Heart left ventricle (tissue), 16 donors: ENCODE measurements at regions not wholly inside any gene's neighbourhood (a gene's known extent, or its start where the extent isn't known, plus 50 kb on each side); places are given as distances from the start of the nearest gene placed in this dataset.

Experiments used
- ATAC-seq, 4 donors: fragments of 200-7000 bp; cut with Tn5 transposase; one replicate each; pipeline ENCODE4 v1.9.1; 2020 to 2022; ENCODE audit warnings: moderate library complexity in 4 of 4, mild to moderate bottlenecking in 3 of 4, moderate number of reproducible peaks in 1 of 4
- DNase-seq, 5 donors: peaks; one replicate each; pipeline ENCODE4 v3.0.0-alpha.2; 2020
- H3K27ac ChIP-seq, 12 donors: fragments of 200-600 bp; sonication (generic) in 4 of 12; one replicate each; pipeline versions ENCODE4 v1.5.0 to v1.8.0; 2016 to 2022; ENCODE audit warnings: mild to moderate bottlenecking in 2 of 12
- H3K27me3 ChIP-seq, 9 donors: fragments of 200-600 bp; sonication (generic) in 2 of 9; one replicate each; pipeline versions ENCODE4 v1.5.1 to v1.8.0; 2016 to 2022; ENCODE audit warnings: mild to moderate bottlenecking in 3 of 9
- H3K36me3 ChIP-seq, 9 donors: fragments of 200-600 bp; sonication (generic) in 2 of 9; one replicate each; pipeline versions ENCODE4 v1.5.0 to v1.8.0; 2018 to 2022; ENCODE audit warnings: mild to moderate bottlenecking in 2 of 9
- H3K4me1 ChIP-seq, 12 donors: fragments of 200-600 bp; sonication (generic) in 4 of 12; one replicate each; pipeline versions ENCODE4 v1.5.0 to v1.8.0; 2016 to 2022; ENCODE audit warnings: mild to moderate bottlenecking in 3 of 12
- H3K4me3 ChIP-seq, 12 donors: fragments of 200-600 bp; sonication (generic) in 4 of 12; one replicate each; pipeline versions ENCODE4 v1.5.0 to v1.8.0; 2017 to 2022; ENCODE audit warnings: mild to moderate bottlenecking in 9 of 12, moderate library complexity in 4 of 12
- H3K9me3 ChIP-seq, 12 donors: fragments of 200-600 bp; sonication (generic) in 4 of 12; one replicate each; pipeline versions ENCODE4 v1.5.0 to v1.8.0; 2016 to 2022; ENCODE audit warnings: mild to moderate bottlenecking in 1 of 12
- CTCF ChIP-seq, 12 donors: fragments of 200-600 bp; sonication (generic) in 4 of 12; IDR thresholded peaks; one replicate each; pipeline versions ENCODE4 v1.5.0 to v1.8.0; 2018 to 2022; ENCODE audit warnings: antibody characterized with exemption in 12 of 12, mild to moderate bottlenecking in 5 of 12
- POLR2A ChIP-seq, 2 donors: fragments of 450-650 bp; IDR thresholded peaks; one replicate each; pipeline ENCODE4 v1.6.1; 2017; ENCODE audit warnings: antibody characterized with exemption in 2 of 2, mild to moderate bottlenecking in 2 of 2, moderate library complexity in 2 of 2
- WGBS, 4 donors: extraction: QIAGEN DNeasy Blood & Tissue Kit in 2 of 4; methylation state at CpG; one replicate each; pipeline versions ENCODE4 v1.1.5 to v1.1.7; 2013 to 2018; 5-methylcytosine and 5-hydroxymethylcytosine counted together
- intact Hi-C, 10 donors: fragments of 100-400 bp; cut with DNase I; formaldehyde crosslinking; loops; one replicate each; pipeline versions ENCODE4 v1.11.1 to v1.14.2; 2022
- donor health status: ischemic (EF 13 %, LVEDD 7.1; RV severe dilation, severe dysfunction).
- donor health status: healthy with polysubstance abuse.
- donor health status: DM: no; HTN: yes; CAD: no.
- donor health status: DM: no; HTN: no; CAD: no.
- donor health status: ischemic (EF 25% LVEDD 6.9; RV normal size, moderate dysfunction).
- donor health status: ischemic (EF 25% LVEDD 5.7; RV mildly dilated, moderate dysfunction).
- donor health status: healthy.
- donor health status: DM: yes; HTN: yes; CAD: no.
- donor health status: ischemic (EF 35%, LVEDD 5.7; RV mildly dilated, moderate dysfunction).
- donor health status: nonischemic (EF 11% LVEDD 7.7; RV severe dilation, severe dysfunction).
- donor health status: DM: yes; HTN: yes; CAD: no.
- donor health status: PGD.
- donor health status: ischemic (EF 29% LVEDD 5.4; RV normal size, mild dysfunction).
- donor health status: nonischemic (EF 23%, LVEDD 6.1; RV moderate dilation, normal function).

DNA sequence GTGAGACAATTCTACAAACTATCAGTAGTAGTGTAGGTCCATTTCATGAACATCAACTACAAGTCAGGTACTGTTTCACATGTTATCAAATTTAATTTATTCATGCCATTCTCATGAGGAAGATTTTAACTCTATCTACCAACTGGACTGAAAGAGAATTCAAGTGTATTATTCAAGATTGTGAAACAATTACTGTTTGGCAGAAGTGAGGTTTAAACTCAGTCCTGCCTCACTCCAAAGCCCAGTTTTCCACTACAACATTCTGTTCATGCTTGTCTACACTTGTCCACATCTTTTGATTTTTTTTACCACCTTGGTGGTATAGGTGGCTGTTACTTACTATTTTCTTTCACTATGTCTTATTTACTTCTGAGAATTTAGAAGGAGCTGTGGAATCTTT lies 272.9 kb downstream of the TGFB2 start:
- Histone ChIP-seq H3K4me1 (no peaks in the 10 kb centered on the region), H3K4me3 (no peak overlapping the region), H3K27me3 (no peaks in the 10 kb centered on the region), H3K36me3 (no peaks in the 10 kb centered on the region), H3K27ac (no peak overlapping the region), H3K9me3 (peaks cover 0 to 14% (median 3%) of the 10 kb centered on the region in 12 donors)
- ATAC-seq (no peak), DNase-seq (no peak)
- no peak for TF ChIP-seq CTCF (IDR thresholded peaks at IDR 0.05)
- TF ChIP-seq POLR2A (IDR thresholded peaks at IDR 0.05): no peak
- intact Hi-C loops: no loop called here

GRCh38 chr1:218620956-218621355 lies 275.8 kb downstream of the TGFB2 start:
- TF ChIP-seq POLR2A (IDR thresholded peaks at IDR 0.05) (no peak), CTCF (IDR thresholded peaks at IDR 0.05) (no peak)
- Histone ChIP-seq H3K4me3 (no peak overlapping the region), H3K27ac (no peak overlapping the region), H3K4me1 (no peaks in the 10 kb centered on the region), H3K36me3 (no peaks in the 10 kb centered on the region), H3K27me3 (no peaks in the 10 kb centered on the region), H3K9me3 (peaks cover 0 to under 1% (median 0%) of the 10 kb centered on the region in 12 donors)
- intact Hi-C loops: no loop called here
- 81 to 100% (median 92%) methylated on average over 1 of the region's 1 CpG for WGBS, 4 donors
- peak in 1 of 4 donors; percentile 20 for ATAC-seq
- peak in 1 of 5 donors; percentile 5 for DNase-seq

DNA sequence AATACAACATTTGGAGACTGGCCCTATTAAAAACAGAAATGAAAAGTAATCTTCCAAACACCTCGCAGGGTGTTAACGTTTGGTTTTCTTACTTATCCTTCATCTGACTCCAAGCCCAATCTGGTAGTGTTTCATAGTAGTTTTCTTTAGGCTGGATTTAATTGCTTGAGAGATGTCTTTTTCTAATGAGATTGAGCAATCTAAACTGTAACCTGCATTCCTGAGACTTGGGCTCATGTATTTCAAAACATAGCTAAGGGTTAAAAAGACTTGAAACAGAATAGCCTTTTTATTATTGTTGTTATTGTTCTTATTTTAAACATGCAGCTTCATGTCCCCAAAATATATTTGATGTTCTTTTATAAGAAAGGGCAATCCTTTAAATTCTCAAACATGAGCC lies 278.9 kb downstream of the TGFB2 start:
- DNase-seq (no peak), ATAC-seq (no peak)
- no peaks in the 10 kb centered on the region for H3K27me3 ChIP-seq
- H3K4me3 ChIP-seq: no peak overlapping the region
- WGBS, 4 donors: 90 to 91% (median 90%) methylated on average over 2 of the region's 2 CpGs
- H3K36me3 ChIP-seq: no peaks in the 10 kb centered on the region
- intact Hi-C loops: no loop called here
- no peak for TF ChIP-seq CTCF (IDR thresholded peaks at IDR 0.05)
- no peak for TF ChIP-seq POLR2A (IDR thresholded peaks at IDR 0.05)
- no peak overlapping the region for H3K27ac ChIP-seq
- peaks cover 0 to 28% (median 2%) of the 10 kb centered on the region in 12 donors for H3K9me3 ChIP-seq
- no peaks in the 10 kb centered on the region for H3K4me1 ChIP-seq

DNA sequence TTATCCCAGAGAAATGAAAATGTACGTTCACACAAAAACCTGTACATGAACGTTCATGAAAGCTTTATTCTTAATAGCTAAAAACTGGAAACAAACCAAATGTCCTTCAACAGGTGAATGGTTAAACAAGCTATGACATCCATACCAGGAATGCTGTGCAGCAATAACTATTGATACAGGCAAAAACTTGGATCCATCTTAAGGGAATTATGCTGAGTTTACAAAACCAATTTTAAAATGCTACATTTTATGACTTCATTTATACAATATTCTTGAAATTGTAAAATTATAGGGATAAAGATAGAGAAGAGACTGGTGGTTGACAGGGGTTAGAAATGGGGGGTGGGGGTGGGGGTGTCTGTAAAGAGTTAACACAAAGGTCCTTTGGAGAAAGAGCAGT lies 280.3 kb downstream of the TGFB2 start:
- 58 to 95% (median 80%) methylated on average over 2 of the region's 2 CpGs for WGBS, 4 donors
- TF ChIP-seq POLR2A (IDR thresholded peaks at IDR 0.05): no peak
- no peak for TF ChIP-seq CTCF (IDR thresholded peaks at IDR 0.05)
- intact Hi-C loops: no loop called here
- no peak for ATAC-seq
- Histone ChIP-seq H3K9me3 (peaks cover 0 to 33% (median 4%) of the 10 kb centered on the region in 12 donors), H3K27me3 (no peaks in the 10 kb centered on the region), H3K36me3 (no peaks in the 10 kb centered on the region), H3K4me1 (no peaks in the 10 kb centered on the region), H3K27ac (no peak overlapping the region), H3K4me3 (no peak overlapping the region)
- no peak for DNase-seq
